ENCODE measurements at regions not wholly inside any gene's neighbourhood (a gene's known extent, or its start where the extent isn't known, plus 50 kb on each side); places are given as distances from the start of the nearest gene placed in this dataset.

- no peak for TF ChIP-seq SPI1 (IDR thresholded peaks at IDR 0.05; ENCODE audit: low read depth, low read length)
- no peak for TF ChIP-seq POLR2A (IDR thresholded peaks at IDR 0.05; ENCODE audit: low read depth, low read length)
- TF ChIP-seq TAF1 (IDR thresholded peaks at IDR 0.05; ENCODE audit: low read depth, low read length) = no peak
- TF ChIP-seq POLR2AphosphoS5 (IDR thresholded peaks at IDR 0.05; ENCODE audit: low read depth, low read length) = no peak
- TF ChIP-seq POU2F2 (IDR thresholded peaks at IDR 0.05; ENCODE audit: low read depth, low read length) = no peak
- no peak for TF ChIP-seq PAX5 (IDR thresholded peaks at IDR 0.05; ENCODE audit: insufficient read depth, low read length, severe bottlenecking)
- no peak for FAIRE-seq
- DNase-seq (ENCODE audit: insufficient read length, low spot score) = no peak
Observed at GRCh38 chr1:90204780-90205179, 209.9 kb downstream of the ZNF326 start.

GRCh38 chr1:90204023-90204590 lies 209.2 kb downstream of the ZNF326 start:
- DNase-seq (ENCODE audit: insufficient read length, low spot score) = no peak
- FAIRE-seq = no peak
- TF ChIP-seq POLR2A (IDR thresholded peaks at IDR 0.05; ENCODE audit: low read depth, low read length) (no peak), TAF1 (IDR thresholded peaks at IDR 0.05; ENCODE audit: low read depth, low read length) (no peak), SPI1 (IDR thresholded peaks at IDR 0.05; ENCODE audit: low read depth, low read length) (no peak), PAX5 (IDR thresholded peaks at IDR 0.05; ENCODE audit: insufficient read depth, low read length, severe bottlenecking) (no peak), POLR2AphosphoS5 (IDR thresholded peaks at IDR 0.05; ENCODE audit: low read depth, low read length) (no peak), POU2F2 (IDR thresholded peaks at IDR 0.05; ENCODE audit: low read depth, low read length) (no peak)

- FAIRE-seq (no peak), DNase-seq (ENCODE audit: insufficient read length, low spot score) (no peak)
- TF ChIP-seq POLR2AphosphoS5 (IDR thresholded peaks at IDR 0.05; ENCODE audit: low read depth, low read length) (no peak), PAX5 (IDR thresholded peaks at IDR 0.05; ENCODE audit: insufficient read depth, low read length, severe bottlenecking) (no peak), POU2F2 (IDR thresholded peaks at IDR 0.05; ENCODE audit: low read depth, low read length) (no peak), SPI1 (IDR thresholded peaks at IDR 0.05; ENCODE audit: low read depth, low read length) (no peak), POLR2A (IDR thresholded peaks at IDR 0.05; ENCODE audit: low read depth, low read length) (no peak), TAF1 (IDR thresholded peaks at IDR 0.05; ENCODE audit: low read depth, low read length) (no peak)
Observed at GRCh38 chr1:90201467-90202358, 206.8 kb downstream of the ZNF326 start.

- FAIRE-seq (no peak), DNase-seq (ENCODE audit: insufficient read length, low spot score) (no peak)
- TF ChIP-seq SPI1 (IDR thresholded peaks at IDR 0.05; ENCODE audit: low read depth, low read length) (no peak), PAX5 (IDR thresholded peaks at IDR 0.05; ENCODE audit: insufficient read depth, low read length, severe bottlenecking) (no peak), POLR2A (IDR thresholded peaks at IDR 0.05; ENCODE audit: low read depth, low read length) (no peak), POLR2AphosphoS5 (IDR thresholded peaks at IDR 0.05; ENCODE audit: low read depth, low read length) (no peak), TAF1 (IDR thresholded peaks at IDR 0.05; ENCODE audit: low read depth, low read length) (no peak), POU2F2 (IDR thresholded peaks at IDR 0.05; ENCODE audit: low read depth, low read length) (no peak)
Observed at GRCh38 chr1:90200646-90201205, 205.8 kb downstream of the ZNF326 start.

- TF ChIP-seq POLR2AphosphoS5 (IDR thresholded peaks at IDR 0.05; ENCODE audit: low read depth, low read length) (no peak), POU2F2 (IDR thresholded peaks at IDR 0.05; ENCODE audit: low read depth, low read length) (no peak), PAX5 (IDR thresholded peaks at IDR 0.05; ENCODE audit: insufficient read depth, low read length, severe bottlenecking) (no peak), POLR2A (IDR thresholded peaks at IDR 0.05; ENCODE audit: low read depth, low read length) (no peak), TAF1 (IDR thresholded peaks at IDR 0.05; ENCODE audit: low read depth, low read length) (no peak), SPI1 (IDR thresholded peaks at IDR 0.05; ENCODE audit: low read depth, low read length) (no peak)
- FAIRE-seq (no peak), DNase-seq (ENCODE audit: insufficient read length, low spot score) (no peak)
Observed at GRCh38 chr1:90198616-90199332, 203.9 kb downstream of the ZNF326 start.

- no peak for TF ChIP-seq POLR2AphosphoS5 (IDR thresholded peaks at IDR 0.05; ENCODE audit: low read depth, low read length)
- TF ChIP-seq SPI1 (IDR thresholded peaks at IDR 0.05; ENCODE audit: low read depth, low read length) = no peak
- no peak for TF ChIP-seq POLR2A (IDR thresholded peaks at IDR 0.05; ENCODE audit: low read depth, low read length)
- TF ChIP-seq PAX5 (IDR thresholded peaks at IDR 0.05; ENCODE audit: insufficient read depth, low read length, severe bottlenecking) = no peak
- TF ChIP-seq POU2F2 (IDR thresholded peaks at IDR 0.05; ENCODE audit: low read depth, low read length) = no peak
- no peak for TF ChIP-seq TAF1 (IDR thresholded peaks at IDR 0.05; ENCODE audit: low read depth, low read length)
- FAIRE-seq = no peak
- DNase-seq (ENCODE audit: insufficient read length, low spot score) = no peak
Observed at GRCh38 chr1:90193116-90193515, 198.2 kb downstream of the ZNF326 start.

GRCh38 chr1:90192408-90192807 lies 197.5 kb downstream of the ZNF326 start:
- TF ChIP-seq TAF1 (IDR thresholded peaks at IDR 0.05; ENCODE audit: low read depth, low read length) (no peak), SPI1 (IDR thresholded peaks at IDR 0.05; ENCODE audit: low read depth, low read length) (no peak), POLR2AphosphoS5 (IDR thresholded peaks at IDR 0.05; ENCODE audit: low read depth, low read length) (no peak), POU2F2 (IDR thresholded peaks at IDR 0.05; ENCODE audit: low read depth, low read length) (no peak)
- DNase-seq (ENCODE audit: insufficient read length, low spot score) (no peak), FAIRE-seq (no peak)

GRCh38 chr1:90190523-90190922 lies 195.6 kb downstream of the ZNF326 start:
- DNase-seq (ENCODE audit: insufficient read length, low spot score) (no peak), FAIRE-seq (no peak)
- TF ChIP-seq PAX5 (IDR thresholded peaks at IDR 0.05; ENCODE audit: insufficient read depth, low read length, severe bottlenecking) (no peak), POU2F2 (IDR thresholded peaks at IDR 0.05; ENCODE audit: low read depth, low read length) (no peak), TAF1 (IDR thresholded peaks at IDR 0.05; ENCODE audit: low read depth, low read length) (no peak), SPI1 (IDR thresholded peaks at IDR 0.05; ENCODE audit: low read depth, low read length) (no peak), POLR2A (IDR thresholded peaks at IDR 0.05; ENCODE audit: low read depth, low read length) (no peak), POLR2AphosphoS5 (IDR thresholded peaks at IDR 0.05; ENCODE audit: low read depth, low read length) (no peak)

GRCh38 chr1:90189889-90190288 lies 195.0 kb downstream of the ZNF326 start:
- FAIRE-seq = no peak
- no peak for DNase-seq (ENCODE audit: insufficient read length, low spot score)
- TF ChIP-seq SPI1 (IDR thresholded peaks at IDR 0.05; ENCODE audit: low read depth, low read length) (no peak), POU2F2 (IDR thresholded peaks at IDR 0.05; ENCODE audit: low read depth, low read length) (no peak), POLR2A (IDR thresholded peaks at IDR 0.05; ENCODE audit: low read depth, low read length) (no peak), POLR2AphosphoS5 (IDR thresholded peaks at IDR 0.05; ENCODE audit: low read depth, low read length) (no peak)
